ENCODE measurements at regions not wholly inside any gene's neighbourhood (a gene's known extent, or its start where the extent isn't known, plus 50 kb on each side); places are given as distances from the start of the nearest gene placed in this dataset.

- no peak overlapping the region for H3K4me3 ChIP-seq (ENCODE audit: low read depth, poor library complexity, severe bottlenecking)
- WGBS, 2 donors, result 85 to 87% methylated on average over 5 of the region's 5 CpGs
- no peak for DNase-seq (ENCODE audit: low spot score in 2 of 2)
- TF ChIP-seq CTCF (IDR thresholded peaks at IDR 0.05) (no peak), POLR2A (IDR thresholded peaks at IDR 0.05) (no peak)
- intact Hi-C loops (cut with DNase I; ENCODE audit: low total_unique reads), result no loop called here
Measured at GRCh38 chr18:77520767-77521166, 271.1 kb downstream of the GALR1 start.

GRCh38 chr18:77522051-77522675, 272.5 kb downstream of the GALR1 start:
- no peak overlapping the region for H3K4me3 ChIP-seq (ENCODE audit: low read depth, poor library complexity, severe bottlenecking)
- DNase-seq (ENCODE audit: low spot score in 2 of 2), result no peak
- intact Hi-C loops (cut with DNase I; ENCODE audit: low total_unique reads), result no loop called here
- no peak for TF ChIP-seq POLR2A (IDR thresholded peaks at IDR 0.05)
- TF ChIP-seq CTCF (IDR thresholded peaks at IDR 0.05), result no peak
- 66 to 73% methylated on average over 9 of the region's 9 CpGs for WGBS, 2 donors

DNA sequence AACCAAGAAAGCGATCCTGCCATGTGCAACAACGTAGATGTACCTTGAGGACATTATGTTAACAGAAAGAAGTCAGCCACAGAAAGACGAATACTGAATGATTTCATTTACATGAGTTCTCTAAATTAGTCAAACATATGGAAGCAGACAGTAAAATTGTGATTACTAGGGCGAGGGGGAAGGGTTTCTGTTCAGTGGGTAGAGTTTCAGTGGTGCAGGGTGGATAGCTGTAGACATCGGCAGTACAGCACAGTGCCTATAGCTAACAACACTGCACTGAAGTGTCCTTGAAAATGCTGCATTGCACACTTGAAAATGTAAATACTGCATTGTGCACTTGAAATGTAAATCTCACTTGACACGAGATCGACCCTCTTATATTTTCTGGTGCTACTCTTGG, 275.3 kb downstream of the GALR1 start:
- DNase-seq (ENCODE audit: low spot score in 2 of 2), result no peak
- TF ChIP-seq CTCF (IDR thresholded peaks at IDR 0.05), result no peak
- TF ChIP-seq POLR2A (IDR thresholded peaks at IDR 0.05), result no peak
- intact Hi-C loops (cut with DNase I; ENCODE audit: low total_unique reads), result no loop called here
- no peak overlapping the region for H3K4me3 ChIP-seq (ENCODE audit: low read depth, poor library complexity, severe bottlenecking)
- 76 to 81% methylated on average over 7 of the region's 7 CpGs for WGBS, 2 donors

DNA sequence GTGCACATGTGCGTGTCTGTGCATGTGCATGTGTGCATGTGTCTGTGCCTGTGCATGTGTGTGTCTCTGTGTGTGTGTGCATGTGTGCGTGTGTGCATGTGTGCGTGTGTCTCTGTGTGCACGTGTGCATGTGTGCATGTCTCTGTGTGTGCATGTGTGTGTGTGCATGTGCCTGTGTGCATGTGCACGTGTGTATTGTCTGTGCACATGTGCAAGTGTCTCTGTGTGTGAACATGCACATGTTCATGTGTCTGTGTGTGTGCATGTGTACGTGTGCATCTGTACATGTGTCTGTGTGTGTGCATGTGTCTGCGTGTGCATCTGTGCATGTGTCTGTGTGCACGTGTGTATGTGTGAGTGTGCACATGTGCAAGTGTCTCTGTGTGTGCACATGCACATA, 277.3 kb downstream of the GALR1 start:
- intact Hi-C loops (cut with DNase I; ENCODE audit: low total_unique reads), result no loop called here
- no peak for TF ChIP-seq CTCF (IDR thresholded peaks at IDR 0.05)
- TF ChIP-seq POLR2A (IDR thresholded peaks at IDR 0.05), result no peak
- WGBS, 2 donors, result 84 to 93% methylated on average over 5 to 8 of the region's 8 CpGs
- DNase-seq (ENCODE audit: low spot score in 2 of 2), result no peak
- no peak overlapping the region for H3K4me3 ChIP-seq (ENCODE audit: low read depth, poor library complexity, severe bottlenecking)

DNA sequence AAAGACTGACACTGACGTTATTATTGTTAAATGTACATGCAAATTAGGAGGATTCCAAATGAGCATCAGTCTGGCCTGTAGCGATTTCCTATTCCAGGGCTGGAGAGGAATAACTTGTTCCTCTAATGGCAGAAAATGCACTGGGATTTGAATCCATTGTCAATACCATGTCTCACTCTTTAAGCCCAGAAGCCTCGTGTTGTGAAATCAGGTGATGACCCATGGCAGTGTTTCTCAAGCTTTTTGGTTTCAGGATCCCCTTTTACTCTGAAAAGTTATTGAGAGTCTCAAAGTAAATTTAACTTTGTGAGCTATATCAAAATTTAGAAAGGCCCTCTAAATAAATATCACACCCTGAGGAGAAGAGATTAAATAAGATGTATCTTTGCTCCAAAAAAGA, 279.2 kb downstream of the GALR1 start:
- WGBS, 2 donors, result 60 to 63% methylated on average over 3 of the region's 3 CpGs
- intact Hi-C loops (cut with DNase I; ENCODE audit: low total_unique reads), result no loop called here
- no peak overlapping the region for H3K4me3 ChIP-seq (ENCODE audit: low read depth, poor library complexity, severe bottlenecking)
- no peak for TF ChIP-seq CTCF (IDR thresholded peaks at IDR 0.05)
- no peak for TF ChIP-seq POLR2A (IDR thresholded peaks at IDR 0.05)
- DNase-seq (ENCODE audit: low spot score in 2 of 2), result no peak
